Lower leg skin (tissue), 3 donors: ENCODE measurements at regions not wholly inside any gene's neighbourhood (a gene's known extent, or its start where the extent isn't known, plus 50 kb on each side); places are given as distances from the start of the nearest gene placed in this dataset.

ENCODE experiments used
- CTCF ChIP-seq, 3 donors: fragments of 450-650 bp; IDR thresholded peaks; one replicate each; pipeline ENCODE4 v1.5.1; 2016; ENCODE audit warnings: antibody characterized with exemption in 3 of 3, mild to moderate bottlenecking in 3 of 3, moderate library complexity in 2 of 3
- POLR2A ChIP-seq, 2 donors: fragments of 450-650 bp; IDR thresholded peaks; one replicate each; pipeline ENCODE4 v1.6.1; 2016 to 2017; ENCODE audit warnings: antibody characterized with exemption in 2 of 2, mild to moderate bottlenecking in 1 of 2, moderate library complexity in 1 of 2

GRCh38 chr4:114271031-114271430 lies 291.6 kb upstream of the ARSJ start:
- TF ChIP-seq CTCF (IDR thresholded peaks at IDR 0.05) (no peak), POLR2A (IDR thresholded peaks at IDR 0.05) (no peak)
